HFFc6 (cell line): ENCODE measurements at regions not wholly inside any gene's neighbourhood (a gene's known extent, or its start where the extent isn't known, plus 50 kb on each side); places are given as distances from the start of the nearest gene placed in this dataset.
"Not testable (repeated sequence)": the region's sequence is repeated elsewhere in the genome, so short reads cannot be mapped to it uniquely, and the experiment has no call there.

Experiments used
- DNase-seq: peaks from one replicate; pipeline ENCODE4 v3.0.0-alpha.2; 2018
- H3K27ac Mint-ChIP-seq: 2 replicates; pipeline ENCODE4 v1.8.0; 2020; ENCODE audit warnings: mild to moderate bottlenecking, mixed read lengths
- H3K27me3 Mint-ChIP-seq: 2 replicates; pipeline ENCODE4 v1.8.0; 2021; ENCODE audit warnings: mild to moderate bottlenecking, moderate library complexity, mixed read lengths; ENCODE audit not compliant: insufficient read depth
- H3K36me3 Mint-ChIP-seq: 2 replicates; pipeline ENCODE4 v1.8.0; 2021; ENCODE audit warnings: low read depth, mixed read lengths
- H3K4me1 Mint-ChIP-seq: 2 replicates; pipeline ENCODE4 v1.8.0; 2020; ENCODE audit warnings: low read depth, mixed read lengths
- H3K4me3 Mint-ChIP-seq: 2 replicates; pipeline ENCODE4 v1.8.0; 2020; ENCODE audit warnings: mild to moderate bottlenecking, moderate library complexity, mixed read lengths
- H3K9me3 Mint-ChIP-seq: 2 replicates; pipeline ENCODE4 v1.8.0; 2020; ENCODE audit warnings: mild to moderate bottlenecking, mixed read lengths

DNA sequence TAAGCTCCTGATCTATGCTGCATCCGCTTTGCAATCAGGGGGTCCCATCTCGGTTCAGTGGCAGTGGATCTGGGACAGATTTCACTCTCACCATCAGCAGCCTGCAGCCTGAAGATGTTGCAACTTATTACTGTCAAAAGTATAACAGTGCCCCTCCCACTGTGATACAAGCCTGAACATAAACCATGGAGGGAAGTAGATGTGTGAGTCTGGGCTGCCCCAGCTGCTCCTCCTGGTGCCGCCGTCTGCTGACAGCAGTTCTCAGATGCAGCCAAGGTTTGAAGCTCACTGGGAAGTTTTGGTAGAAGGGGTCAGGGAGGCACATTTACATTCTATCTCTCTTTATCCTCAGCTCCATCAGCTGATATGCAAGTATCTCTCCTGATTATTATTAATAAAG, 1277.7 kb downstream of the RPIA start:
- not testable (repeated sequence) for H3K4me1 Mint-ChIP-seq, H3K27ac Mint-ChIP-seq, H3K4me3 Mint-ChIP-seq, H3K9me3 Mint-ChIP-seq, H3K27me3 Mint-ChIP-seq, H3K36me3 Mint-ChIP-seq, DNase-seq

DNA sequence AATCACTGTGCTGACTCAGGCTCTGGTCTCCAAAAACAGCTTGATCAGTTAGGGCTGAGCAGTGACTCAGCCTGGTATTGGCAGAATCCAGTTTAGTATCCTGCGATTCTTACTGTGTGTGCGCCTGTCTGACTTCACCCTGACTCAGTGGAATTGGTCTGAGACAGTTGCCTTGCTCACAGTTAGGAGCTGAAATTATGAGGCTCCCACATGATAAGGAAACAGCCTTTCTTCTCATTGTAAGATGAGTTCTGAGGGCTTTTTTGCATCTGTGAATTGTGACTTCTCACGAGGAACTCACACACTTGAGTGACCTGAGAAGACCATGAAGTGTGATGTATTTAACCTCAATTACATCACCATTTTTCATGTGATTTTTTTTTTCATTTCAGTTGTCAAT, 1282.4 kb downstream of the RPIA start:
- DNase-seq, result peak; percentile 63
- not testable (repeated sequence) for H3K9me3 Mint-ChIP-seq, H3K4me1 Mint-ChIP-seq, H3K4me3 Mint-ChIP-seq, H3K27ac Mint-ChIP-seq, H3K36me3 Mint-ChIP-seq, H3K27me3 Mint-ChIP-seq

DNA sequence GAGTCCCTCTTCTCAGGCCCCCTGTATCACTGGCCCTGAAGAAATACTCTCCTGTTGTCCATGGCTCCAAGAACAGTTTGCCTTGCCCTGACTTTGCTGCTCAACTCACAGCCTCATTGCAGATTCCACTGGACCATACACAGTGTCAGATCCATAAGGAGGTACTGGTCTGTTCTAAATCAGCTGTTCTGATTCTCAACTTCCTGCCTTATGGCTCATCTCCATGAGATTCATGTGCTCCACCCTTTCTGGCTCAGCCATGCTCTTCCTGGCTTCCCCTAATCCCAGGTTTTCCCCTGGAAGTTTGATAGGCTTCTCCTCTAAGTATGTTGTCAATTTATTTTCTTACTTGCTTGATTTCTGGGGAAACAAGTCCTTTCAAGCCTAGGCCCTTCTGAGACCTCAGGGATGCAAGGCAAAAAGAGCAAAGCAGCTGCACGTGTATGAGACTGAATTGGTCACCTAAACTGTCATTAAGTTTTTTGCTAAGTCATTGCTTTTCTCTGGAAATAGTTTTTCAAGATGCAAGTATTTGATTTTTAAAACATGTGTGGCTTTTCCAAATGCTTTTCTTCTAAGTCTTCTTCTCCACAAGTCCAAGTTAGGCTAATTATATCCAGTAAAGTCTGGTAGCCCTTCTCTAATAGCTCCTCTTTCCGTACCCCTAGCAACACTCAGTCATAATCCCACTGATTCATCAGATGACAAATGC, 1288.5 kb downstream of the RPIA start:
- DNase-seq, result peak; percentile 2
- peak overlapping the region; percentile 69 for H3K27ac Mint-ChIP-seq
- not testable (repeated sequence) for H3K4me3 Mint-ChIP-seq, H3K36me3 Mint-ChIP-seq, H3K4me1 Mint-ChIP-seq, H3K27me3 Mint-ChIP-seq, H3K9me3 Mint-ChIP-seq

DNA sequence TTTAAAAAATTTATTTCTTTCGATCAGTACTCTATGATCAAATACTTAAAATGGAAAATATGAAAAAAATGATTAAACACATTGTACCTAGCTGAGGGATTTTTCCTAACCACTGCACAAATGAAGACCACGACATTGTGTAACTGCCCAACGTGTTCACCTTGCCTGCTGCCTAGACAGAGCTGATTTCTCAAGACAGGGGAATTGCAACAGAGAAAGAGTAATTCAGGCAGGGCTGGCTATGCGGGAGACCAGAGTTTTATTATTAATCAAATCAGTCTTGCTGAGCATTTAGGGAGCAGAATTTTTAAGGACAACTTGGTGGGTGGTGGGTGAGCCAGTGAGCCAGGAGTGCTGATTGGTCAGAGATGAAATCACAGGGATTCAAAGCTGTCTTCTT, 1290.8 kb downstream of the RPIA start:
- H3K27me3 Mint-ChIP-seq, DNase-seq, H3K36me3 Mint-ChIP-seq, H3K27ac Mint-ChIP-seq, H3K4me3 Mint-ChIP-seq, H3K9me3 Mint-ChIP-seq, H3K4me1 Mint-ChIP-seq: not testable (repeated sequence)

DNA sequence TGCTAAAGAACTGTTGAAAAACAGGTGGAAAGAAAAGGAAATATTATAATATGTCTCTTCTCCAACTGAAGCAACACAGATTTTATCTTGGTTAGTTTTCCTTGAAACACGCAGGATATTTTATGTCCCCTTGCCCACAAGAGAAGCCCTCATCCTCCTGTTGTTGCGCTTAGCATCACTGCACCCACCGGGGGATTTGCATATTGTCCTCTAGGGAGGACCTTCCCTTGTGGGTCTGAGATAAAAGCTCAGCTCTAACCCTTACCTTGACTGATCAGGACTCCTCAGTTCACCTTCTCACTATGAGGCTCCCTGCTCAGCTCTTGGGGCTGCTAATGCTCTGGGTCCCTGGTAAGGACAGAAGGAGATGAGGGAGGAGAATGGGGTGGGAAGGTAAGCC, 1294.2 kb downstream of the RPIA start:
- DNase-seq, H3K27ac Mint-ChIP-seq, H3K4me3 Mint-ChIP-seq, H3K9me3 Mint-ChIP-seq, H3K4me1 Mint-ChIP-seq, H3K27me3 Mint-ChIP-seq, H3K36me3 Mint-ChIP-seq: not testable (repeated sequence)

DNA sequence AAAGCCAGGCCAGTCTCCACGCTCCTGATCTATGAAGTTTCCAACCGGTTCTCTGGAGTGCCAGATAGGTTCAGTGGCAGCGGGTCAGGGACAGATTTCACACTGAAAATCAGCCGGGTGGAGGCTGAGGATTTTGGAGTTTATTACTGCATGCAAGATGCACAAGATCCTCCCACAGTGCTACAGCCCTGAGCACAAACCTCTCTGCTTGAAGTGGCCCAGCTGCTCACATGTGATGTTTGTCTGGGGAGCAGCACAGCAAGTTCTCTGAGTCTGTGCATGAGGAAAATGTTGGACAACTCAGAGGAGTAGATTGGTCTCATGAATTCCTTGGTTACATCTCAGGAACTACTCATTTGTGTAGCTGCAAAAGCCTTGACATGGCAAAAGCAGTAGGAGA, 1295.1 kb downstream of the RPIA start:
- not testable (repeated sequence) for H3K9me3 Mint-ChIP-seq, DNase-seq, H3K27ac Mint-ChIP-seq, H3K4me1 Mint-ChIP-seq, H3K36me3 Mint-ChIP-seq, H3K27me3 Mint-ChIP-seq, H3K4me3 Mint-ChIP-seq

DNA sequence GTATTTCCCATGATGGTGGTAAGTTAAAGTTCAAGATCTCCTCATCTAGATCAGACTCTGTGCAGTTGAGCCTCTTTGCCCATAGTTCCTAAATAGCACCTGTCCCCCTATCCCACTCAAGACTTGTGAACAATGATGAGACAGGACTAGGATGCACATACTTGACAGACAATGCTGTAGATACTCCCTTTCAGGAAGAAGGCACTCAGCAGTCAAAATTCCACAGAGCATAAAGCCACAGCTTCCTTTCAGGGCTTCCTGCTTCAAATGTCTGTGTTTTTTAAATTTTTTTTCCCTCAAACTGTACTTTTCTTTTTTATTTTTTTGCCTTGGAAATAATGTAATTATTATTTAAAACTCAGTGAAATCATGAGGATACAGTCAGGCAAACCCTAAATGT, 1305.3 kb downstream of the RPIA start:
- not testable (repeated sequence) for H3K27me3 Mint-ChIP-seq, H3K4me1 Mint-ChIP-seq

DNA sequence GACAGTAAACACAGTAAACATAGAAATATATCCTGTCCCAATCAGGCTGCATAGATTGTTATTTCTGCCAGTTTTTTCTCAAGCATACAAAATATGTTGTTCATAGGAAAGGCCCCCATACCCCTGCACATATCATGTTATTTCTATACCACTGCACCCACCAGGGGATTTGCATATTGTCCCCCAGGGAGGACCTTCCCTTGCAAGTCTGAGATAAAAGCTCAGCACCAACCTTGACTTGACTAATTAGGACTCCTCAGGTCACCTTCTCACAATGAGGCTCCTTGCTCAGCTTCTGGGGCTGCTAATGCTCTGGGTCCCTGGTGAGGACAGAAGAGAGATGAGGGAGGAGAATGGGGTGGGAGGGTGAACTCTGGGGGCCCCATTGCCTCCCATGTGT, 1313.1 kb downstream of the RPIA start:
- not testable (repeated sequence) for H3K9me3 Mint-ChIP-seq, H3K4me1 Mint-ChIP-seq, H3K36me3 Mint-ChIP-seq, H3K4me3 Mint-ChIP-seq, DNase-seq, H3K27ac Mint-ChIP-seq, H3K27me3 Mint-ChIP-seq

More for the DNA sequence above, 1305.3 kb downstream of the RPIA start:
- H3K27ac Mint-ChIP-seq, H3K36me3 Mint-ChIP-seq, DNase-seq, H3K4me3 Mint-ChIP-seq, H3K9me3 Mint-ChIP-seq: not testable (repeated sequence)

DNA sequence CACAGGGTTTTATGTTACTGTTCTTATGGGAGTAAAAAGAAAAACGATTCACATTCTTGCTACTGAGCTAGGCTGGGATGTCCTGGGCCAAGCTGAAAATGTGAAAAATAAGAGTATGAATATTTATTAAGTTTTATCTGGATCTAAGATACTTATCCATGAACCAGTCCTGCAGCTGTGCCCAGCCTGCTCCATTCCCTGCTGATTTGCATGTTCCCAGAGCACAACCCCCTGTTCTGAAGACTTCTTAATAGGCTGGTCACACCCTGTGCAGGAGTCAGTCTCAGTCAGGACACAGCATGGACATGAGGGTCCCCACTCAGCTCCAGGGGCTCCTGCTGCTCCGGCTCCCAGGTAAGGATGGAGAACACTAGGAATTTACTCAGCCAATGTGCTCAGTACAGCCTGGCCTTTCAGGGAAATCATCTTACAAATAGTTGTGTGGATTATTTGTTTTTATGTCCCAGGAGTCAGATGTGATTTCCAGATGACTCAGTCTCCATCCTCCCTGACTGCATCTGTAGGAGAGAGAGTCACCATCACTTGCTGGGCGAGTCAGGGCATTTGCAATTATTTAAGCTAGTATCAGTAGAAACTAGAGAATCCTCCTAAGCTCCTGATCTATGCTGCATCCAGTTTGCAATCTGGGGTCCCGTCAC, 1319.1 kb downstream of the RPIA start:
- not testable (repeated sequence) for H3K27ac Mint-ChIP-seq, H3K36me3 Mint-ChIP-seq, H3K4me3 Mint-ChIP-seq, H3K9me3 Mint-ChIP-seq, H3K4me1 Mint-ChIP-seq, H3K27me3 Mint-ChIP-seq, DNase-seq

DNA sequence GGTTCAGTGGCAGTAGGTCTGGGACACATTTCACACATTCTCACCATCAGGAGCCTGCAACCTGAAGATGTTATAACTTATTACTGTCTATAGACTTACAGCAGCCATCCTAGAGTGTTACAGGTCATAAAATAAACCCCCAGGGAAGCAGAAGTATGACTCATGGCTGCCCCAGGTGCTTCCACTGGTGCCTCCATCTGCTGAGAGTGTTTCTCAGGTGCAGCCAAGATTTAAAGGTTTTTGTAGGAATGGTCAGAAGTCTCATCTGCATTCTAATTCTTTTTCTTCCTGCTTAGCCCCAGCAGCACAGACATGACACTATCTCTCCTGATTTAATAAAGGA, 1319.6 kb downstream of the RPIA start:
- H3K27me3 Mint-ChIP-seq, H3K9me3 Mint-ChIP-seq, H3K27ac Mint-ChIP-seq, DNase-seq, H3K4me3 Mint-ChIP-seq, H3K4me1 Mint-ChIP-seq, H3K36me3 Mint-ChIP-seq: not testable (repeated sequence)

DNA sequence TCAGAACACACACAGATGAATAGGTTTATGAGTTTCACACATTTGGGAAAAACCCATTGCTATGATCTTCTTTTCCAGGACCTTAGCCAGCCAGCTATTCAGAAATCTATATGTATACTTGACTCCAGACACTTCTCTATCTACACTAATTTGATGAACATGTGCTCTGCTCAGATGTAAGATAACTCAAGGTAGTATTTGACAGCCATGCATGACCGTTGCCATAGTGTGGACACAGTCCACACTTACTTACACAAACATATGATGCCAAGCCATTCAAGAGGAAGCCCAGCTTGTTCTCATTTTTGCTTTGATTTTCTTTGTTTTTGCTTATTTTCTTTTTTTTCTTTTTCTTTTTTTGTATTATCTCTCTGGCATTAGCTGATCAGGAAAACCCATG, 1328.4 kb downstream of the RPIA start:
- not testable (repeated sequence) for DNase-seq, H3K4me3 Mint-ChIP-seq, H3K27me3 Mint-ChIP-seq, H3K9me3 Mint-ChIP-seq, H3K36me3 Mint-ChIP-seq, H3K4me1 Mint-ChIP-seq, H3K27ac Mint-ChIP-seq
